GM19023 (cell line): ENCODE measurements at regions not wholly inside any gene's neighbourhood (a gene's known extent, or its start where the extent isn't known, plus 50 kb on each side); places are given as distances from the start of the nearest gene placed in this dataset.
"Not testable (repeated sequence)": the region's sequence is repeated elsewhere in the genome, so short reads cannot be mapped to it uniquely, and the experiment has no call there.

ENCODE experiments used
- ATAC-seq: cut with Tn5 transposase; IDR thresholded peaks from one replicate; pipeline ENCODE4 v1.9.1; 2021; ENCODE audit warnings: mild to moderate bottlenecking, moderate library complexity; ENCODE audit not compliant: unreplicated experiment

DNA sequence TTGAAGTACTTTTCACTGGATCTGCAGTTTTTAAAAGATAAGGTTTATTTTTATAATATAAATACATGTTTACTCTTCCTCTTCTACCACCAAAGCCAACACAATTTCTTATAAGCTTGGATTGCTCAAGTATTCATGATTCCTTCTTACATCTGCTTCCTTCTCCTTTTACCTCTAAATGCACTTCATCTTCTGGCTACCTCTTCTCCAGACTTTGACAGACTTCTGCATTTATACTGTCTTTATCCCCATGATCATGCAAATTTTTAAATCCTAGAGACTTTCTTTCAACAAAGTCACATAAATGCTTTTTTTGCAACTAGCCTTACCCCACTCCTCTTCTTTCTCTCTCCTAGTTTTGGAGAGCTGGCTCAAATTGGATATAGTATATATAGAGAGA is 142.9 kb downstream of the TFAP2B start:
- ATAC-seq, result no peak

DNA sequence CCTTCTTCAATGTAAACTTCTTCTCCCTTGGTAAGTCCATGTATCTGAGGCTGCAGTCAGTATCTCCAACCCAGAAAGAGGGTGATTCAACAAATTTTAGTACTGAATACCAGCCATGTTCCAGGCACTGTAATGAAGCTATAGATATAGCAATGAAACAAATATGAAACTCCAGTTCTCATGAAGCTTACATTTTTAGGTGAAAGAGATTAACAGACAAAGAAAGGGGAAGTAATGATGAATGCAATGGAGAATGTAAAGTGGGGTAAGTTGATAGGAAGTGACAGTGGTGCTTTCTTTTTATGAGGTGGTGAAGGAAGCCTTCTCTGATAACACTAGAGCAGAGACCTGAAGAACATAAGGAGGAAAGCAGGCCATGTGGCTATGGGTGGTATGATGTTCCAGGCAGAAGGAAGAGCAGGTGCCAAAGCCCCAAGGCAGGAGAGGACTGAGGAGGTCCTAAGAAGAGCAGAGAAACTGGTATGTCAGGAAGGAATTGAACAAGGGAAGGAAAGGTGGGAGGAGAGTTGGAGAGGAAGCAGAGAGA is 143.6 kb downstream of the TFAP2B start:
- no peak for ATAC-seq

DNA sequence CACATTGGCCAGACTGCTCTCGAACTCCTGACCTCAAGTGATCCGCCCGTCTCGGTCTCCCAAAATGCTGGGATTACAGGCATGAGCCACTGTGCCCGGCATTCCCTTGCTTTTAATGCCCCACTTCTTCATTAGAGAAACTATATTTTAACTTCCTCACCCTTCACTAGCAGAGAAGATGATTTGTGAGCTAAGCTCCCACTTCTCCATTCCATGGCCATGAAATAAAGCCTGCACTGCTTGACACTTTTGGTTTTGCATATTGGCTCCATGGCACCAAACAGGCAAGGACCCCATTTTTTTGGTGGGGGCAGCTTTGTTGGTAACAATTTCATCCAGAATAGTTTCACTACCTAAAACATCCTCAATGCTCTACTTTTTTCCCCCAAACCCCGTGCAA is 145.3 kb downstream of the TFAP2B start:
- no peak for ATAC-seq

DNA sequence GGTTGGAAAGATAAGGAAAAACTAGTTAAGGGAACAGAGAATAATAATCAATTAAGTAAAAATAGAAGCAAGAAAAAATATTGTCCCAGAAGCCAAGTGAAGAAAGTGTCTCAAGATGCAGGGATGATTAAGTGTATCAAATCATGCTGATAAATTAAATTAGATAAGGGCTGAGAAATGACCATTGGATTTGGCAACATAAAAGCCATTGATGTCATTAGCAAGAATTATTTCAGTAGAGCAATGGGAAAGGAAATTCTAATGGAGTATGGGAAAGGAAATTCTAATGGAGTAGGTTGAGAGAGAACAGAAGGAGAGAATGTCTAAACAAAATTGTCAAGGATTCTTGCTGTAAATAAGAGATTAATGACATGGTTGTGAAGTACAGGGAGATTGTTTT is 146.8 kb downstream of the TFAP2B start:
- ATAC-seq, result no peak

DNA sequence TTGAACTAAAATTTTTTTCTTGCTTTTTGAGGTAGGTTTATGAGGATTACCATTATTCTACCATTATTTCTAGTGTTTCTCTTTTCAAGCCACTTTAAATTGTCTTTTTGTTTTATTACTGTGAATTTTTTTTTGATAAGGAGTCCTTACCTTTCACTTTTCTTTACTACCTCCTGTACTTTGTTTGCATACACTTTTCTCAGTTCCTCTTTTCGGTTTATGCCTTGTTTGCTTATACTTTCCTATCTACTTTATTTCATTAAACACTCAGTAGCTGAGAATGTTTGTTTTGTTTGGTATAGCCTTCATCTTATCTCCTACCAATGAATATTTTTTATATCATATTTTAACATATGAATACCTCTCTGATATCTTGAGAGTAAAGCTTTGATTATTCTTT is 147.9 kb downstream of the TFAP2B start:
- ATAC-seq, result peak; percentile 75

DNA sequence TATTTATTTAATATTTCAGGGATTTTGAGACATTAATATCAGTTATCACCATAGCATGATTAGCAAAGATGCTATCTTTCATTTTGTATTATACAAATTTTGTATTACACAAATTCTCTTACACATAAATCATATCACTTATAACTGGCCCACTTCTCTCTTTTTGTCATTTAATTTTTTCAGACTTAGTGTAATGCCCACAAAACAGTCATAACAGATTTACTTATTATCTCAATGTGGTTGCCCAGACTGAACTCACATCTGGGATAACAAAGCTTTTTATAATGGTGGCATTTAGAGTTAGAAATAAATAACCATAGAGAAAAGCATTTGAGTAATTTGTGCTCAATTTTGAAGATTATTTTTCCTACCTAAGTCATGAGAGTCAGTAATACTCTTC is 148.3 kb downstream of the TFAP2B start:
- no peak for ATAC-seq

DNA sequence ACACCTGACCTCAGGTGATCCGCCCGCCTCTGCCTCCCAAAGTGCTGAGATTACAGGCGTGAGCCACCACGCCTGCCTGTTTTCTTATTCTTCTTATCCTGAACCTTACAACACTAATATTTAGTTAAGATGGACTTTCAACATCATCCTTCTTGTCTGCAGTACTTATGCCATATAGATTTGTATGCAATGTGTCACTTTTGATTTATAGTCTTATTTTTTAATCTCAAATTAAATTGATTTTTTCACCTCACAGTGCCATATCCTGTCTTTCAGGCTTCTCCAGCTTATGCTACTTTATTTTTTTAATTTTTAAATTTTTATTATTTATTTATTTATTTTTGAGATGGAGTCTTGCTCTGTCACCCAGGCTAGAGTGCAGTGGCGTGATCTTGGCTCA is 149.6 kb downstream of the TFAP2B start:
- ATAC-seq, result not testable (repeated sequence)

DNA sequence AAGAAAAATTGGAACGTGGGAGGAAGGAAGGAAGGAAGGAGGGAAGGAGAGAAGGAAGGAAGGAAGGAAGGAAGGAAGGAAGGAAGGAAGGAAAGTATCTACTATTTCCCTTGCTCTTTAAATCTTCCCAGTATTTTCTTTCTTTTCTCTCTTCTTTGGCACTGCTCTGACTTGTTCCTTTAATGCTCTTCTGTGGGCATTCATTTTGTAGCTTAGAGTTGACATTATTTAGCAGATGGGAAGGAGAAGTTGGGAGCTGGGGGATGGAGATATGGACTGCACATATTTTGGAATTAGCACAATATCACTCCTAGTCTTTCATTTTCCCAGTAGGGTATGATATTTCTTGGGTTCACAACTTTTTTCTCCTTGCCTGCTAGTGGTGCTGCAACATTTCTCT is 152.2 kb downstream of the TFAP2B start:
- ATAC-seq, result no peak

DNA sequence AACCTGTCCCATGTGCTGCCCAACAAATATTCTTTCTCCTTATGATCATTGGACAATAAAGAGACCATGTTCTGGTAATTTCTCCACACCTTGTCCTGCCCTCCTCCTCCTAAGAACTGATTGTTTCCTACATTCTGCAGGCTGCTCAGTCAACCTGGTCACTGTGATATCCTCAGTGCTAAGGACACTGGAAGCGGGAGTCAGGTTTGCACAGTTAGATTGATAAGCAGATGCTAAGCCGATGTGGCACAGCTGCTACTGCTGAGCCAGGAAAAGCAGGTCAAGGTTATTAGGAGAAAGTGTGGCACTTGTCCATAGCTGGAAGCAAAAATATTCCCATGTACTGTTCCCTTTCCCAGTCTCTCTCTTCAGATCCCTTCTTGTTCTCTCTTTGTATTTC is 154.8 kb downstream of the TFAP2B start:
- no peak for ATAC-seq

DNA sequence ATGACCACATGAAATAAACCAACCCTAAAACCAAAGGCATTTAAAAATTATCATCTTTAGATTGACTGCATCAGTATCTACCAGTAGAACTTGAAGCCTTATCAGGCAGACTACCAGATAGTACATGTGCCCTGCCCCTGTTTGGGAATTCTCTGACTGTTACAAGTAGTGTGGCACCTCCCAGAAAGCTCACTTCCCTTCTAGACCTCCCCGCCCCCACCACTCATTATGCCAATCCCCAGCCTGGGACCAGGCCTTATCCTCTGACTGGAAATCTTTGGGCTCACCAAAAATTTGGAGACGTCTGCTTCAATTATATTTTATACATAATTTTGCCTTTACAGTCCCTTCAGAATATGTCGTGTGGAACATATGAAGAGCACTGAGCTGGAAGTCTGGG is 155.6 kb downstream of the TFAP2B start:
- ATAC-seq, result no peak

DNA sequence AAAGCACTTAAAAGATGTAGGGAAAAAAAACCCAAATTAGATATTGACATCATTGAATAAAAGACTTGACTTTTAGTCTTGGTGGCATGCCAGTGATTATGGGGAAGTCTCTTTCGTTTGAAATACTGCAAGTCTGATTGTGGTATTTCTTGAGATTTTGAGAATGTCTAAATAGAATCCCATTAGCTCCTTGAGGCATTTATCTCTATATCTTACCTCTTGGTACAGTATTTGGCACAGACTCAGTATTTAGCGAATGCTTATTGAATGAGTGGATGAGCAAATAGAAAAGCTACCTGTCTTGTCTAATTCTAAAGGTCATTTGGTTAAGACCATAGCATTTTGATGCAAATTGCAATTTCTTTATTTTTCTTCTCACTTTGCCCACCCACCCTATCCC is 156.5 kb downstream of the TFAP2B start:
- ATAC-seq, result no peak

DNA sequence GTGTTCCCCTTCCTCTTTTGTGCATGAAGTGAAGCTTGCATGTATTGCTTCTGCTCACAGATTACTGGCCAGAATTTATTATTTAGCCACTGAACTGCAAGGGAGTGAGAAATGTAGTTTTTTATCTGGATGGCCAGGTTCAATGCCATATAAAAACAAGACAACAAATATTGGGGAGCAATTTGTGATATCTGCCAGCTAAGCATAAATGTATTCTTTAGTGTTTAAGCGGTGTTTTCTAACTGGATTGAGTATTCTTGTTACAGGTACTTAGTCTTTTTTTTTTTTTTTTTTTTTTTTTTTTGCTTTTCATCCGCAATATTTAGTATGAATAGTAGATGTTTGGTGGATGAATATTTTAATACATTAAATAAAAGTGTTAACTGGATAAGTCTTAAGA is 158.2 kb downstream of the TFAP2B start:
- ATAC-seq, result no peak

DNA sequence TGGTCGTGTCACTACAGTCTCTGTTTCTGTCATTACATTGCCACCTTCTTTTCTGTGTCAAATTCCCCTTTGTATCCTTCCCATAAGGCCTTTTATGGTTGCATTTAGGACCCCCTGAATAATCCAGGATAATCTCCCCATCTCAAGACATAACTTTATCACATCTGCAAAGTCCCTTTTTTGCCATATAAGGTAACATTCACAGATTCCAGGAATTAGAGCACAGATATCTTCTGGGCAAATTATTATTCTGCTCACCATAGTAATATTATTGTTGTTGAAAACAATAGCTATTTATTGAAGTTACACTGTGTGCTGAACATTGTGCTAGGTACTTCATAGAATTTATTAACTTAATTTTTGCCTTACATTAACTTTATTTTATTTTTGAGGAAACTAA is 159.1 kb downstream of the TFAP2B start:
- no peak for ATAC-seq

DNA sequence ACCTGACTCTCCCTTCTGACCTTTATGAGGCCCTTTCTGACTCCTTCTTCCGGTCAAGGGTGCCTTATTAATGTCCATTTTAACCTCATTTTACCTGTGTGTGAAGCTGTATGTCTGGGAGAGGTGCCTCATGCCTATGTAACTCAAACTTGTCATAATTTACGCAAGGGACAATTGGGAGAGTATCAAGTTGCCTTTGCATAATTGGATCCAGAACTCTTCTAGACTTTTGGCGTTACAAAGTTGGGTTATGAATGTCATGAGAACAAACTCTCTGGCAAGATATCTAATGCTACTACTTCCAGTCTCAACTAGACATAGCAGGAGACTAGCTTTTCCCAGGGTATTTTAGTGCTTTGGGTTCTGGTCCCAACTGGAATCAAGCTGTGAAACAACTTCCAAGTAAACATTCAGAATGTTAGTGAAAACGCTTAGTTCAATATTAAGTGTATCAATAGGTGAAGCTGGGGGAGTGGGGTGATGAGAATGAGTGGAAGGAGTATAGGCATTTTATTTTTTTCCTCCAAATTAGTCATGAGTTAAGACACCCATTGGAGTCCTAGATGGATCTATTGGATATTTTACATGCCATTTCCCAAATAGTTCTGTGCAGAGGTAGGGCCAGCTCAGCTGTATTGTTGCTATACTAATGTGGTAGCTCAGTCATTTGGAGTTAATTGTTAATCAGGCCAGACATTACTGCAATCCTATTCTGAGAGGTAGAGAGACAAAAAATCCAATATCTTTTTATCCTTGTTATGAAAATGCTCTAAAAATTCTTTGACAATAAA is 159.9 kb downstream of the TFAP2B start:
- ATAC-seq, result no peak

DNA sequence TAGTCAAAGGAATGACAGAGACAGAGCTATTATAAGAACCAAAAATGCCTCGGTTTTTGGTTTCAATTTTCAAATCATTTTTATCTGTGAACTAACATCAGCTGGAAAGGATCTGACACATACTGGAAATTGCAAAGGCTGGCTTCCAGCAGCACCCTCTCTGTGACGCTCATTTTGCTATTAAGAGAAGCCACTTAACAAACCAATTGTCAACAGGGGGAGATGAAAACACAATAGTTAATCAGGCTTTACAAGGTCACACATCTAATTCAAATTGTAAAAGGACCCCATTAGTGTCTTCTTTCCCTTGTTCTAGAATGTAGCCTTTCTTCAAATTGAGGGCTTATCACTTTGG is 160.5 kb downstream of the TFAP2B start:
- no peak for ATAC-seq

DNA sequence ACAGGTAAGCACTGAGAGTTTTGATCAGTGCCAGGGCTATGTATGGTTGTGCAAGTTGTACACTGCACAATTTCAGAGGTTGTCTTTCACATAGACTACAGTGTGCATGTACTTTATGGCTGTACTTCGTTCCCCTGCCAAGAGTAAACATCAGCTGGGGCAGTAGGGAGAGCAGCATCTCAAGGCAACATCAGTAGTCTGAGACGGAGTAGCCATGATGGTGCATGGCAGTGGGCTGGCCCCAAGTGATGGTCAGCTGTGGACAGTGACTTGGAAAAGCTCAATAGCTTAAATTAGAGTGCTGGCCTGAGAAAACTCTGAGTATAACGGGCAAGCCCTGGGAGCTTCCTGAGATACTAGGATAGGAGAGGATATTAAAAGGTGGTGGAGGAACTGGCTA is 165.5 kb downstream of the TFAP2B start:
- no peak for ATAC-seq

DNA sequence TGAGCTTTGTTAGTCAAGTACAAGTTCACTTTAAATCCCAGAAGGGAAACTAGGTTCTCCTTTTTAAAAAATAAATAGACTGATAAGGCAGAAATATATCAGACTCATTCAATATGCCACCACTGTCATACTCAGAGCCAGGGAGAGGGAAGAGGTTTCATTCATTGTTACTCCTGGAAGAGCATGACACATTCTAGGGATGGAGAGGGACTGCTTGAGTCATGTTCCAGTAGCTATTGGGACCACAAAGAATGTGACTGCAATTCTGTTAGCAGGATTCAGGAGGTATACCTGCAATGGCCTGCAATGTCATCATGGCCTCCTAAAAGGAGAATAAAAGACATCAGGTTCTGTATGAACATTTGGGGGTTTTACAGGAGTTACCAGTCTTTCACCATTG is 167.6 kb downstream of the TFAP2B start:
- ATAC-seq, result no peak

DNA sequence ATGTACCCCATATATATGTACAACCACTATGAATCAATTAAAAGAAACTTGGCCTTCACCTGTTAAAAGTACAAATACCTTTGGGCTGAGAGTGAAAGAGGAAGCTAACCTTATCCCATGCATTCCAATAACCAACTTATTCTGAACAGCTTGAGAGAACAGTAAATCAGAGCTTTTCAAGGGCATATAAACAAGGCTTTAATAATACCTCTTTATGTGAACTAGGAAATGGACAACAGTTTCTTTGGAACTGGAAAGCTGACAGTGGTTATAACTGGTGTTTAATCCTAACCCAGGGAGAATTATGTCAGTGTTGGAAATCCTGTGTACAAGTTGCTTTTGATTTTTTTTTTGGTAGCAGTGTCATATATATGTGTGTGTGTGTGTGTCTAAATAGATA is 170.5 kb downstream of the TFAP2B start:
- no peak for ATAC-seq

DNA sequence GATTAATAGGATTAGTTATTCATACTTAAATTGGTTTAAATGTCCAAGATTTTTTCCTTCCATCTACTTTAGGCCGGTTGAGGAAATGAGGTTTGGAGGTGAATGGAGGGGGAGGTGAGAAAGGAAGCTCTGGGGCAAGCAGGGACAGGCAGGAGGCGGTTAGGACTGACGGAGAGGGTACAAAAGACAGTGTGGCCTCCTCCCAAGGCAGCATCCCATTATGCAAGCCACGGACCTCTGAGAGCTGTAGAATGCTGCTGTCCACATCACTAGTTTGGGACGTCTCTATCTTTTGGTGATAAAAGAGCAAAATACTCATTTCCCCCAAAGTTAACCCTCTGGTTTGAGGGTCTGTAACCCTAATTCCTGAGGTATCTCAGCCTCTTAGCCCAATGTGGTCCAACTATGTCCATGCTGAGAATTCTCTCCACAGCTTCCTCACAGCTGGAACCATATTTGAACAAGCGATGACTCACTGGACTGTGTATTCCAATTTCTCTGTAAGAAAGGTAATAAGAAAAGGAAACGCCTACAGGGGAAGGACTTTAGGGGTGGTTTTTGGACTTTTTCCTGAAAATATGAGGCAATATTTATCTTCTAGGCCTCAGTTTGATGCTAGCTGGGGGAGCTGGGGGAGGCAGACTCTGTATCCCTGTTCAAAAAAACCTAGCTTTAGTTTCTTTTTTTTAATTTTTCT is 172.2 kb downstream of the TFAP2B start:
- no peak for ATAC-seq

DNA sequence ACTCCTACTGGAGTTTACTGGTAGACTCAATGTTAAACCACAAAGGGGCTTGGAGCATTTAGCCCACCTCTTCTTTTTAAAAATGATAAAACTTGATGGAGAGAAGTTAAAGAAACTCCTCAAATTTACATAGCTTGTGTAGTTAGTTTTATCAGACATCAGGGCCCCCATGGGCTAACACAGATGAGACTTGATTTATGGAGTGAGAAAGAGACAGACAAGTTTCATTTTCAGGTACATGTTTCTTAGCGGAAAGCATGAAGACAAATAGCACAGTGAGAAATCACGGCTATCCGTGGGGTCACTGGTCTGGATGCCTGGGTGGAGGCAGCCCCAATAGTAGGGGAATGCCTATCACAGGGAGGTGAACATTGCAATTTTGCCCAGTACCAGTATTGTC is 173.6 kb downstream of the TFAP2B start:
- no peak for ATAC-seq

DNA sequence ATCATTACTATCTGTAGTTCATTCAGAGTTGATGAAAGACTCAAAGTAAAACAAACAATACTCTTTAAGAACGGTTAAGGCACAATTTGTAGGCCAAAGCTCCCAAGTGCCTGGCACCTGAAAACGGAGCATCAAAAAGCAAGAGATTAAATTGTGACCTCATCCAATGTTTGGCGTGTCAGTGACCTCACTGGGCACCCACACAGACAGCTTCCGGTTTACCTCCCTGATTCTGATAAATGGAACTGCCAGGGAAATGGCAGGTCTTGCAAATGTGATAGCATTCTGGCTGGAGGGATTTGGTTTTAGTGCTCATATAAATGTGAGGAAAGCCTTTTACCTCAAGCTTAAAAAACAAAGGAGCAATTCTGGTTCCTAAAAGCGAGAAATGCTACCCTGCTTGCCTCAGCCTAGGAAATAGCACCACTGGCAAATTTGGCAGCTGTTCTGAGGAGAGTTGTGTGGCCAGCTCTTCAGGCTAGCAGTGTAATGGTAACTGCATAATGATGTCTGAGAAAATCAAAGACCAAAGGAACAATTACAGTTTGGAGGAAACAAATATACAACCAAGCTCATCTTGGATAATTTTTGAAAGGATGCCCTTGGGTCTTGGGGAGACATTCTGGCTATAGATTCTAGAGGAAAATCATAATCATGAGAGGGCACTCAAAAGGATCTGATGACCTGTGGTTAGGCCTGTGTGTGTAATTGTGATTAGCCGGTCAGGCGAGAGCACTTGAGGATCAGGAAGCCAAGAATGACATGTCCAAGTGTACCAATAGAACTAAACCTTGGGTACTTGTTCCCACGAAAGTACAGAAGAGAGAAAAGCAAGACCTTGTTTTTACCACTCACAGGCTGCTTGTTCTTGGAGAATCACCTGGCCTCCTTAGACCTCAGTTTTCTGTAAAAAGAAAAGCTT is 174.3 kb downstream of the TFAP2B start:
- ATAC-seq, result no peak
